Endothelial cell of umbilical vein (primary cell): ENCODE measurements at regions not wholly inside any gene's neighbourhood (a gene's known extent, or its start where the extent isn't known, plus 50 kb on each side); places are given as distances from the start of the nearest gene placed in this dataset.

Source experiments
- BruUV-seq: library from RNA; stranded (reverse); fragments of 400-500 nt; replicated peaks from 2 replicates; lab custom pipeline; 2021; lab: Mats Ljungman, UMichigan
- CTCF ChIA-PET: fragments of 300-600, 350-600 bp; sonication (Branson Sonifier 250); formaldehyde crosslinking; loops from one replicate; lab custom pipeline; 2021; ENCODE audit warnings: antibody characterized with exemption, inconsistent platforms; lab: Charles Lee
- POLR2A ChIA-PET: fragments of 300-600, 350-600 bp; sonication (Branson Sonifier 250); formaldehyde crosslinking; loops from one replicate; lab custom pipeline; 2021; ENCODE audit warnings: antibody characterized with exemption, inconsistent platforms; lab: Charles Lee
- DNase-seq: peaks from one replicate; pipeline ENCODE4 v3.0.0-alpha.2; 2011; ENCODE audit warnings: low read depth, low spot score
- FAIRE-seq: peaks from 2 replicates; lab custom pipeline; 2011; peaks lifted over from hg19 to GRCh38; lab: Jason Lieb, UNC
- H2AFZ ChIP-seq: 2 replicates; pipeline ENCODE4 v1.6.0; 2012; ENCODE audit warnings: low read depth, low read length, control low read depth, inconsistent platforms
- H3K27ac ChIP-seq: 2 replicates; pipeline ENCODE4 v1.5.1; 2011; ENCODE audit warnings: low read depth, mild to moderate bottlenecking, control low read depth, low read length, moderate library complexity; ENCODE audit not compliant: insufficient read depth
- H3K27me3 ChIP-seq, 2 experiments: 2 replicates each; pipeline versions ENCODE4 v1.6.0 to v1.6.1; 2011; ENCODE audit warnings: low read length in 2 of 2, mixed read lengths in 1 of 2; ENCODE audit not compliant: control insufficient read depth in 2 of 2, insufficient read depth in 2 of 2
- H3K36me3 ChIP-seq, 2 experiments: 2 replicates in 1 of 2; 3 replicates in 1 of 2; pipeline ENCODE4 v1.5.1; 2011; ENCODE audit warnings: low read length in 2 of 2, mild to moderate bottlenecking in 1 of 2, moderate library complexity in 1 of 2; ENCODE audit not compliant: control insufficient read depth in 2 of 2, insufficient read depth in 2 of 2; ENCODE audit errors: extremely low read depth in 1 of 2
- H3K4me1 ChIP-seq: 3 replicates; pipeline ENCODE4 v1.5.1; 2011; ENCODE audit warnings: mild to moderate bottlenecking, low read length; ENCODE audit not compliant: control insufficient read depth, insufficient read depth; ENCODE audit errors: extremely low read depth
- H3K4me2 ChIP-seq: 2 replicates; pipeline ENCODE4 v1.6.1; 2011; ENCODE audit warnings: low read length, control low read depth, mixed read lengths; ENCODE audit not compliant: insufficient read depth
- H3K4me3 ChIP-seq, 3 experiments: fragments of 200-600 bp in 1 of 3; sonication (generic), shearing (Covaris generic) in 1 of 3; replicated peaks in 1 of 3; 2 replicates each; pipeline ENCODE4 v1.5.1; 2011 to 2016; ENCODE audit warnings: control low read depth in 3 of 3, low read length in 3 of 3, mild to moderate bottlenecking in 2 of 3, inconsistent platforms in 1 of 3, low read depth in 1 of 3, moderate library complexity in 1 of 3; ENCODE audit not compliant: insufficient read depth in 1 of 3
- H3K79me2 ChIP-seq: 2 replicates; pipeline ENCODE4 v1.6.0; 2012; ENCODE audit warnings: low read length, inconsistent platforms; ENCODE audit not compliant: control insufficient read depth, insufficient read depth
- H3K9ac ChIP-seq: replicated peaks from 2 replicates; pipeline ENCODE3; 2011; ENCODE audit warnings: low read length, control low read depth; ENCODE audit not compliant: insufficient read depth; ENCODE audit errors: extremely low read depth
- H3K9me1 ChIP-seq: replicated peaks from 3 replicates; pipeline ENCODE4 v1.6.0; 2011; ENCODE audit warnings: mild to moderate bottlenecking, low read length; ENCODE audit not compliant: control insufficient read depth, insufficient read depth; ENCODE audit errors: extremely low read depth
- H3K9me3 ChIP-seq: replicated peaks from 2 replicates; pipeline ENCODE4 v1.5.1; 2012; ENCODE audit warnings: low read length, inconsistent platforms; ENCODE audit not compliant: control insufficient read depth, insufficient read depth
- H4K20me1 ChIP-seq: replicated peaks from 2 replicates; pipeline ENCODE3; 2011; ENCODE audit warnings: mild to moderate bottlenecking, low read length; ENCODE audit not compliant: control insufficient read depth, insufficient read depth; ENCODE audit errors: extremely low read depth
- CTCF ChIP-seq, 2 donors: IDR thresholded peaks; 1 replicate in 1 of 2; 2 replicates in 1 of 2; pipeline ENCODE4 v1.5.1; 2011; ENCODE audit warnings: low read length in 2 of 2, mild to moderate bottlenecking in 2 of 2, moderate library complexity in 2 of 2, control low read depth in 1 of 2, inconsistent platforms in 1 of 2, low read depth in 1 of 2; ENCODE audit not compliant: insufficient read depth in 1 of 2; ENCODE audit errors: extremely low read depth in 1 of 2
- EZH2 ChIP-seq: IDR thresholded peaks from 2 replicates; pipeline ENCODE4 v1.6.1; 2012; ENCODE audit warnings: borderline replicate concordance, low read depth, mild to moderate bottlenecking, moderate library complexity, low read length, inconsistent platforms; ENCODE audit not compliant: severe bottlenecking
- FOS ChIP-seq: IDR thresholded peaks from 2 replicates; pipeline ENCODE4 v1.6.1; 2011; ENCODE audit warnings: mild to moderate bottlenecking, low read length, moderate library complexity, borderline replicate concordance; ENCODE audit not compliant: insufficient read depth
- GATA2 ChIP-seq: IDR thresholded peaks from 2 replicates; pipeline ENCODE4 v1.7.0; 2011; ENCODE audit warnings: low read depth, mild to moderate bottlenecking, moderate library complexity, mixed read lengths, low read length; ENCODE audit not compliant: insufficient read length, insufficient read depth
- JUN ChIP-seq: IDR thresholded peaks from 2 replicates; pipeline ENCODE4 v1.6.1; 2011; ENCODE audit warnings: borderline replicate concordance, low read depth; ENCODE audit not compliant: insufficient read length, insufficient read depth
- MAX ChIP-seq: IDR thresholded peaks from 2 replicates; pipeline ENCODE4 v1.6.1; 2011; ENCODE audit not compliant: insufficient read depth, insufficient read length
- MYC ChIP-seq: IDR thresholded peaks from one replicate; pipeline ENCODE4 v1.6.1; 2011; ENCODE audit warnings: mild to moderate bottlenecking, low read depth, low read length
- POLR2A ChIP-seq: IDR thresholded peaks from 2 replicates; pipeline ENCODE4 v1.6.1; 2012; ENCODE audit warnings: low read depth, mild to moderate bottlenecking, control low read depth, low read length
- POLR2AphosphoS5 ChIP-seq: IDR thresholded peaks from 2 replicates; pipeline ENCODE4 v1.6.1; 2012; ENCODE audit warnings: low read depth, mild to moderate bottlenecking, control low read depth, low read length, moderate library complexity; ENCODE audit not compliant: insufficient read depth
- dilution Hi-C: fragments of 300-500 bp; cut with MboI; formaldehyde crosslinking; loops from one replicate; pipeline ENCODE4 v1.15.0; 2019; ENCODE audit warnings: low sequenced_read_pairs; ENCODE audit not compliant: extremely low pct_ligation_motif_present
- intact Hi-C: fragments of 100-400 bp; cut with micrococcal nuclease; formaldehyde crosslinking; loops from one replicate; pipeline ENCODE4 v1.10.0; 2022

- ChIA-PET CTCF (no interaction called here), POLR2A (no interaction called here)
- TF ChIP-seq GATA2, result no peak
- no peak for TF ChIP-seq POLR2AphosphoS5
- no peak for TF ChIP-seq MYC
- no peak for TF ChIP-seq MAX
- TF ChIP-seq JUN, result no peak
- Histone ChIP-seq H2AFZ (no peak overlapping the region), H3K9ac (no peak overlapping the region), H3K27me3 (no peaks in the 10 kb centered on the region), H3K9me3 (no peaks in the 10 kb centered on the region), H3K4me3 (no peak overlapping the region), H3K4me1 (no peaks in the 10 kb centered on the region), H3K9me1 (no peaks in the 10 kb centered on the region), H3K36me3 (no peaks in the 10 kb centered on the region), H3K4me2 (no peak overlapping the region), H4K20me1 (no peaks in the 10 kb centered on the region), H3K27ac (no peak overlapping the region), H3K79me2 (no peaks in the 10 kb centered on the region)
- FAIRE-seq, result no peak
- BruUV-seq, result no TSS peak
- intact Hi-C loops (no loop called here), dilution Hi-C loops (no loop called here)
- DNase-seq, result no peak
Measured at GRCh38 chr1:222385955-222386354, 161.9 kb downstream of the HHIPL2 start.

GRCh38 chr1:222385262-222385661, 162.6 kb downstream of the HHIPL2 start:
- Histone ChIP-seq H3K27me3 (no peaks in the 10 kb centered on the region), H3K4me3 (no peak overlapping the region), H3K4me2 (no peak overlapping the region), H3K9me1 (no peaks in the 10 kb centered on the region), H3K9ac (no peak overlapping the region), H2AFZ (no peak overlapping the region), H3K9me3 (no peaks in the 10 kb centered on the region), H3K36me3 (no peaks in the 10 kb centered on the region), H3K4me1 (no peaks in the 10 kb centered on the region), H3K27ac (no peak overlapping the region), H4K20me1 (no peaks in the 10 kb centered on the region), H3K79me2 (no peaks in the 10 kb centered on the region)
- ChIA-PET POLR2A (no interaction called here), CTCF (no interaction called here)
- dilution Hi-C loops, result no loop called here
- intact Hi-C loops, result no loop called here
- BruUV-seq, result no TSS peak
- no peak for TF ChIP-seq POLR2AphosphoS5
- no peak for TF ChIP-seq CTCF (IDR thresholded peaks at IDR 0.05; ENCODE audit: extremely low read depth in 1 of 2, insufficient read depth in 1 of 2, low read depth in 1 of 2, low read length in 2 of 2)
- TF ChIP-seq MAX, result no peak
- no peak for TF ChIP-seq FOS
- TF ChIP-seq JUN, result no peak
- TF ChIP-seq EZH2, result no peak
- TF ChIP-seq POLR2A, result no peak
- TF ChIP-seq GATA2, result no peak
- no peak for TF ChIP-seq MYC
- DNase-seq (no peak), FAIRE-seq (no peak)
